H1 (cell line): ENCODE measurements at regions not wholly inside any gene's neighbourhood (a gene's known extent, or its start where the extent isn't known, plus 50 kb on each side); places are given as distances from the start of the nearest gene placed in this dataset.

ENCODE experiments used
- CTCF ChIA-PET: fragments of 300-600 bp; sonication (Branson Sonifier 250); formaldehyde crosslinking; loops from one replicate; lab custom pipeline; 2021; ENCODE audit not compliant: partially characterized antibody; lab: Charles Lee
- POLR2A ChIA-PET: fragments of 300-600 bp; sonication (Branson Sonifier 250); formaldehyde crosslinking; loops from one replicate; lab custom pipeline; 2021; ENCODE audit warnings: inconsistent platforms; ENCODE audit not compliant: partially characterized antibody; lab: Charles Lee
- DNase-seq, 2 experiments: peaks; one replicate each; pipeline versions ENCODE4 v3.0.0 to v3.0.0-alpha.2; 2010 to 2022; ENCODE audit warnings: low spot score in 2 of 2, low read depth in 1 of 2, mixed read lengths in 1 of 2
- FAIRE-seq: peaks from 2 replicates; lab custom pipeline; 2011; peaks lifted over from hg19 to GRCh38; lab: Jason Lieb, UNC
- H2AFZ ChIP-seq: 2 replicates; pipeline ENCODE4 v1.8.1; 2012; ENCODE audit warnings: low read length, inconsistent platforms
- H2AK5ac ChIP-seq: 2 replicates; pipeline ENCODE4 v1.6.1; 2013; ENCODE audit warnings: low read depth, low read length
- H2BK120ac ChIP-seq: replicated peaks from 2 replicates; pipeline ENCODE3; 2013; ENCODE audit warnings: low read depth, low read length, inconsistent platforms
- H2BK12ac ChIP-seq: 2 replicates; pipeline ENCODE4 v1.6.1; 2013; ENCODE audit warnings: low read depth, low read length
- H2BK15ac ChIP-seq: 2 replicates; pipeline ENCODE4 v1.6.1; 2013; ENCODE audit warnings: low read length
- H2BK20ac ChIP-seq: 2 replicates; pipeline ENCODE4 v1.6.1; 2013; ENCODE audit warnings: low read length
- H2BK5ac ChIP-seq: 2 replicates; pipeline ENCODE4 v1.6.1; 2013; ENCODE audit warnings: low read depth, low read length
- H3K14ac ChIP-seq: 2 replicates; pipeline ENCODE4 v1.6.1; 2013; ENCODE audit warnings: inconsistent platforms; ENCODE audit not compliant: insufficient read length
- H3K18ac ChIP-seq: 2 replicates; pipeline ENCODE4 v1.6.1; 2013; ENCODE audit warnings: low read length; ENCODE audit errors: extremely low read depth
- H3K23ac ChIP-seq: 2 replicates; pipeline ENCODE4 v1.6.1; 2013; ENCODE audit warnings: inconsistent platforms; ENCODE audit not compliant: insufficient read length
- H3K23me2 ChIP-seq: 2 replicates; pipeline ENCODE4 v1.6.1; 2013; ENCODE audit warnings: low read depth, low read length
- H3K27ac ChIP-seq: 2 replicates; pipeline ENCODE4 v1.6.1; 2011; ENCODE audit warnings: low read depth, low read length, inconsistent platforms
- H3K27me3 ChIP-seq, 4 experiments: replicated peaks in 1 of 4; 1 replicate in 1 of 4; 2 replicates in 3 of 4; pipeline versions ENCODE4 v1.6.1 to v1.8.1; 2011 to 2013; ENCODE audit warnings: low read length in 3 of 4, mild to moderate bottlenecking in 3 of 4, inconsistent platforms in 2 of 4, mixed read lengths in 2 of 4, moderate library complexity in 1 of 4; ENCODE audit not compliant: control insufficient read depth in 3 of 4, insufficient read depth in 3 of 4; ENCODE audit errors: extremely low read depth in 1 of 4
- H3K36me3 ChIP-seq, 4 experiments: 2 replicates each; pipeline versions ENCODE4 v1.6.1 to v1.8.1; 2011 to 2013; ENCODE audit warnings: mild to moderate bottlenecking in 4 of 4, low read length in 3 of 4, moderate library complexity in 2 of 4, control low read depth in 1 of 4, inconsistent platforms in 1 of 4; ENCODE audit not compliant: insufficient read depth in 4 of 4, control insufficient read depth in 2 of 4
- H3K4ac ChIP-seq: replicated peaks from 2 replicates; pipeline ENCODE3; 2013; ENCODE audit warnings: low read length, low read depth, mixed read lengths, inconsistent platforms; ENCODE audit not compliant: insufficient read length
- H3K4me1 ChIP-seq, 4 experiments: replicated peaks in 1 of 4; 1 replicate in 1 of 4; 2 replicates in 3 of 4; pipeline versions ENCODE4 v1.6.1 to v1.8.1; 2011 to 2013; ENCODE audit warnings: low read length in 3 of 4, inconsistent platforms in 2 of 4, mixed read lengths in 1 of 4; ENCODE audit not compliant: insufficient read depth in 4 of 4, control insufficient read depth in 3 of 4
- H3K4me2 ChIP-seq, 2 experiments: 2 replicates each; pipeline versions ENCODE4 v1.6.1 to v1.8.1; 2011 to 2013; ENCODE audit warnings: low read depth in 2 of 2, low read length in 2 of 2, control low read depth in 1 of 2, inconsistent platforms in 1 of 2, mild to moderate bottlenecking in 1 of 2; ENCODE audit not compliant: insufficient read depth in 1 of 2
- H3K4me3 ChIP-seq, 4 experiments: fragments of 200-600, 300-600 bp in 1 of 4; sonication (generic), shearing (Covaris generic), sonication (Bioruptor Twin) in 1 of 4; 2 replicates each; pipeline versions ENCODE4 v1.5.1 to v1.8.1; 2011 to 2016; ENCODE audit warnings: low read length in 4 of 4, low read depth in 3 of 4, control low read depth in 2 of 4, inconsistent platforms in 2 of 4, mild to moderate bottlenecking in 2 of 4, mixed read lengths in 1 of 4, moderate library complexity in 1 of 4; ENCODE audit not compliant: insufficient read depth in 2 of 4; ENCODE audit errors: extremely low read depth in 1 of 4
- H3K56ac ChIP-seq: replicated peaks from 2 replicates; pipeline ENCODE3; 2013; ENCODE audit warnings: low read depth, mild to moderate bottlenecking, mixed read lengths, low read length, inconsistent platforms; ENCODE audit not compliant: insufficient read length
- H3K79me1 ChIP-seq: 2 replicates; pipeline ENCODE4 v1.6.1; 2013; ENCODE audit warnings: low read depth, low read length, control low read depth
- H3K79me2 ChIP-seq, 2 experiments: 2 replicates each; pipeline versions ENCODE4 v1.6.1 to v1.8.1; 2012 to 2013; ENCODE audit warnings: low read length in 2 of 2, mild to moderate bottlenecking in 2 of 2, inconsistent platforms in 1 of 2; ENCODE audit not compliant: insufficient read depth in 2 of 2, control insufficient read depth in 1 of 2
- H3K9ac ChIP-seq, 4 experiments: replicated peaks in 1 of 4; 1 replicate in 1 of 4; 2 replicates in 3 of 4; pipeline versions ENCODE4 v1.6.1 to v1.8.1; 2011 to 2013; ENCODE audit warnings: low read depth in 3 of 4, low read length in 3 of 4, control low read depth in 2 of 4, mild to moderate bottlenecking in 2 of 4, moderate library complexity in 2 of 4, inconsistent platforms in 1 of 4; ENCODE audit errors: extremely low read depth in 1 of 4
- H3K9me3 ChIP-seq, 2 experiments: 2 replicates each; pipeline versions ENCODE4 v1.6.1 to v1.8.1; 2012 to 2013; ENCODE audit warnings: mild to moderate bottlenecking in 2 of 2, moderate library complexity in 2 of 2, control low read depth in 1 of 2, inconsistent platforms in 1 of 2, low read depth in 1 of 2, low read length in 1 of 2, mixed read lengths in 1 of 2; ENCODE audit not compliant: insufficient read depth in 2 of 2
- H4K20me1 ChIP-seq, 2 experiments: replicated peaks in 1 of 2; 2 replicates each; pipeline versions ENCODE3 to v1.8.1; 2011 to 2013; ENCODE audit warnings: inconsistent platforms in 2 of 2, low read length in 2 of 2, mild to moderate bottlenecking in 1 of 2; ENCODE audit not compliant: insufficient read depth in 2 of 2, control insufficient read depth in 1 of 2
- H4K5ac ChIP-seq: 2 replicates; pipeline ENCODE4 v1.6.1; 2013; ENCODE audit warnings: low read length, low read depth, mixed read lengths, inconsistent platforms; ENCODE audit not compliant: insufficient read length
- H4K8ac ChIP-seq: 2 replicates; pipeline ENCODE4 v1.8.0; 2013; ENCODE audit warnings: mild to moderate bottlenecking, moderate library complexity, low read length, inconsistent platforms; ENCODE audit not compliant: insufficient read depth; ENCODE audit errors: extremely low read depth
- H4K91ac ChIP-seq: replicated peaks from 2 replicates; pipeline ENCODE3; 2013; ENCODE audit warnings: low read length, mixed read lengths, inconsistent platforms; ENCODE audit not compliant: insufficient read length
- BCL11A ChIP-seq, 2 experiments: IDR thresholded peaks; one replicate each; pipeline ENCODE4 v1.6.1; 2011; ENCODE audit warnings: low read depth in 2 of 2, low read length in 2 of 2, mild to moderate bottlenecking in 2 of 2
- CEBPB ChIP-seq: IDR thresholded peaks from 2 replicates; pipeline ENCODE4 v1.6.1; 2012; ENCODE audit warnings: low read depth, low read length
- KDM1A ChIP-seq: fragments of 200-600, 300-600 bp; sonication (generic); IDR thresholded peaks from 2 replicates; pipeline ENCODE4 v1.7.1; 2016; ENCODE audit warnings: mild to moderate bottlenecking, low read length, borderline replicate concordance
- NRF1 ChIP-seq: IDR thresholded peaks from 2 replicates; pipeline ENCODE4 v1.6.1; 2011; ENCODE audit warnings: mild to moderate bottlenecking, low read depth, low read length, improper control_type of control experiment
- SIN3A ChIP-seq, 2 experiments: IDR thresholded peaks in 1 of 2; conservative IDR thresholded peaks in 1 of 2; 2 replicates each; pipeline ENCODE4 v1.6.1; 2011 to 2012; ENCODE audit warnings: low read length in 2 of 2, improper control_type of control experiment in 1 of 2, low read depth in 1 of 2, mild to moderate bottlenecking in 1 of 2
- TAF7 ChIP-seq: optimal IDR thresholded peaks from 2 replicates; pipeline ENCODE3; 2011; ENCODE audit warnings: low read depth, mild to moderate bottlenecking, inconsistent platforms, low read length, moderate library complexity, borderline replicate concordance
- TCF12 ChIP-seq: IDR thresholded peaks from 2 replicates; pipeline ENCODE4 v1.6.1; 2011; ENCODE audit warnings: low read depth, mild to moderate bottlenecking, low read length
- WGBS, 2 experiments: shearing (Covaris generic) in 1 of 2; methylation state at CpG; one replicate each; pipeline versions ENCODE4 v1.1.6 to v1.1.7; 2013 to 2015; ENCODE audit warnings: low lambda C conversion rate in 2 of 2, mixed read lengths in 2 of 2, inconsistent platforms in 1 of 2, low coverage in 1 of 2, missing lambda C conversion rate in 1 of 2; ENCODE audit not compliant: insufficient replicate concordance in 2 of 2, insufficient coverage in 1 of 2, insufficient read length in 1 of 2; ENCODE audit errors: extremely low coverage in 1 of 2, missing lambda C conversion rate in 1 of 2; 5-methylcytosine and 5-hydroxymethylcytosine counted together

GRCh38 chr5:166286832-166287231, 2004.6 kb upstream of the WWC1 start:
- H2BK5ac ChIP-seq = no peak overlapping the region
- no peak overlapping the region for H2BK12ac ChIP-seq
- peaks cover 0 to 4% of the 10 kb centered on the region in 2 experiments; a peak in 1 of 4 replicates for H3K9me3 ChIP-seq
- WGBS, 2 experiments = 93% methylated on average over 3 of the region's 3 CpGs; no CpG with 5 or more reads in 1 of the 2 experiments
- no peaks in the 10 kb centered on the region for H3K36me3 ChIP-seq
- no peak overlapping the region for H2BK20ac ChIP-seq
- H4K91ac ChIP-seq = no peak overlapping the region
- no peak overlapping the region for H3K18ac ChIP-seq
- H4K5ac ChIP-seq = no peak overlapping the region
- H3K27ac ChIP-seq = no peak overlapping the region
- no peak overlapping the region for H3K14ac ChIP-seq
- H2AK5ac ChIP-seq = no peak overlapping the region
- no peak overlapping the region for H3K9ac ChIP-seq
- no peak overlapping the region for H2BK120ac ChIP-seq
- ChIA-PET POLR2A (no interaction called here), CTCF (no interaction called here)
- H3K79me2 ChIP-seq = no peaks in the 10 kb centered on the region
- no peaks in the 10 kb centered on the region; a peak in 1 of 7 replicates for H3K4me1 ChIP-seq
- no peak overlapping the region for H2AFZ ChIP-seq
- H3K79me1 ChIP-seq = no peaks in the 10 kb centered on the region
- no peak for DNase-seq
- H3K27me3 ChIP-seq = no peaks in the 10 kb centered on the region
- TF ChIP-seq KDM1A (no peak), TAF7 (no peak), CEBPB (no peak), TCF12 (no peak), BCL11A (IDR thresholded peaks at IDR 0.05; ENCODE audit: low read depth in 2 of 2, low read length in 2 of 2) (no peak), NRF1 (no peak), SIN3A (conservative IDR thresholded peaks at IDR 0.05 in 1 of 2, IDR thresholded peaks at IDR 0.05 in 1 of 2; ENCODE audit: low read depth in 1 of 2, low read length in 2 of 2) (no peak)
- no peak overlapping the region for H4K8ac ChIP-seq
- no peak overlapping the region for H3K56ac ChIP-seq
- H3K23ac ChIP-seq = no peak overlapping the region
- no peak overlapping the region for H3K4me2 ChIP-seq
- FAIRE-seq = no peak
- H4K20me1 ChIP-seq = no peaks in the 10 kb centered on the region
- no peaks in the 10 kb centered on the region for H3K23me2 ChIP-seq
- H2BK15ac ChIP-seq = no peak overlapping the region
- no peak overlapping the region for H3K4me3 ChIP-seq
- no peak overlapping the region for H3K4ac ChIP-seq
